AG04449 (cell line): ENCODE measurements at regions not wholly inside any gene's neighbourhood (a gene's known extent, or its start where the extent isn't known, plus 50 kb on each side); places are given as distances from the start of the nearest gene placed in this dataset.

Experiments
- CTCF ChIA-PET: fragments of 350-600 bp; formaldehyde crosslinking; extraction: SDS; loops from one replicate; lab custom pipeline; 2021; ENCODE audit warnings: antibody characterized with exemption; lab: Yijun Ruan, JAX
- POLR2A ChIA-PET: fragments of 400-600, 350-600 bp; formaldehyde crosslinking; extraction: SDS; loops from one replicate; lab custom pipeline; 2020; ENCODE audit warnings: antibody characterized with exemption, inconsistent platforms; lab: Yijun Ruan, JAX
- DNase-seq: peaks from one replicate; pipeline ENCODE4 v3.0.0-alpha.2; 2010; ENCODE audit warnings: low read depth, low spot score
- H3K4me3 ChIP-seq: 2 replicates; pipeline ENCODE4 v1.5.1; 2011; ENCODE audit warnings: low read depth, mild to moderate bottlenecking, control low read depth, low read length
- TF ChIP-seq, protein P1 (sequence below): IDR thresholded peaks from one replicate; pipeline ENCODE4 v1.5.1; 2011; ENCODE audit warnings: mild to moderate bottlenecking, moderate library complexity, low read length, control low read depth, inconsistent platforms; ENCODE audit not compliant: insufficient read depth; ENCODE audit errors: missing control alignments

DNA sequence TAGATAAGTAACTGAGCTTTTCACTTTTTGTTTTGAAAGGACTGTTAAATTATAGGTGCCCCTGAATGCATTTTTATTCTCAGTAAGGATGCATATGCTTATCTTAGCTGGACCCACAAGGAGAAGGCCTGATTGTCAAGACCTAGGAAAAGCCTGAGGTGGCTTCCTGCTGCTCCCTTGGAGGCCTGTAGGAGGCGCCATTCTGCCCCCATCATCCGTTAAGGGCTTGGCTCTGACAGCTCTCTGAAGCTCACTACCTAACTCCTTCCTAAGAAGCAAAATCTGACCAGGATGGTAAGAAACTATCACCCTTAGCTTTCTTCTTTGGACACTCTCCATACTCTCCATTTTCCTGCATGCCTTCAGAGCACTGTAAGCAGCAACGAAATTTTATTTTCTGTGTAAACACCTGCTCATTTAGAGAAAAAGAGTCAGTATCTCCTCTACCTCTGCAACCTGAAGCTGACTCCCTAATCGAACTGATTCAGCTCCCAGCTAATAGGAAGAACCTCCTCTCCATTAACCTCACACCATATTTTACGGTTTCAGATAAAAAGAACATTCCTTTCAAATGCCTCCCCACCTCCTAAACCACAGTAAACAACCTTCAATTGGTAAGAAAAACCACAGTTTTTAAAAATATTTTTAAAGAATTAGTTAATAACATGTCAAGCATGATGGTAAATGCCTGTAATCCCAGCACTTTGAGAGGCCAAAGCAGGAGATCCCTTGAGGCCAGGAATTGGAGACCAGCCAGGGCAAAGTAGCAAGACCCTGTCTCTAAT, 73.4 kb upstream of the EDNRA start:
- CTCF ChIA-PET = interaction anchor here (0.6 to 3.8 kb wide), 3 partner anchors 11 to 182 kb away, joined by 3 to 15 read pairs (median 3); no protein-coding TSS in a partner anchor
- TF ChIP-seq, protein P1, sequence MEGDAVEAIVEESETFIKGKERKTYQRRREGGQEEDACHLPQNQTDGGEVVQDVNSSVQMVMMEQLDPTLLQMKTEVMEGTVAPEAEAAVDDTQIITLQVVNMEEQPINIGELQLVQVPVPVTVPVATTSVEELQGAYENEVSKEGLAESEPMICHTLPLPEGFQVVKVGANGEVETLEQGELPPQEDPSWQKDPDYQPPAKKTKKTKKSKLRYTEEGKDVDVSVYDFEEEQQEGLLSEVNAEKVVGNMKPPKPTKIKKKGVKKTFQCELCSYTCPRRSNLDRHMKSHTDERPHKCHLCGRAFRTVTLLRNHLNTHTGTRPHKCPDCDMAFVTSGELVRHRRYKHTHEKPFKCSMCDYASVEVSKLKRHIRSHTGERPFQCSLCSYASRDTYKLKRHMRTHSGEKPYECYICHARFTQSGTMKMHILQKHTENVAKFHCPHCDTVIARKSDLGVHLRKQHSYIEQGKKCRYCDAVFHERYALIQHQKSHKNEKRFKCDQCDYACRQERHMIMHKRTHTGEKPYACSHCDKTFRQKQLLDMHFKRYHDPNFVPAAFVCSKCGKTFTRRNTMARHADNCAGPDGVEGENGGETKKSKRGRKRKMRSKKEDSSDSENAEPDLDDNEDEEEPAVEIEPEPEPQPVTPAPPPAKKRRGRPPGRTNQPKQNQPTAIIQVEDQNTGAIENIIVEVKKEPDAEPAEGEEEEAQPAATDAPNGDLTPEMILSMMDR = peak; percentile 15
- POLR2A ChIA-PET = no interaction called here

DNA sequence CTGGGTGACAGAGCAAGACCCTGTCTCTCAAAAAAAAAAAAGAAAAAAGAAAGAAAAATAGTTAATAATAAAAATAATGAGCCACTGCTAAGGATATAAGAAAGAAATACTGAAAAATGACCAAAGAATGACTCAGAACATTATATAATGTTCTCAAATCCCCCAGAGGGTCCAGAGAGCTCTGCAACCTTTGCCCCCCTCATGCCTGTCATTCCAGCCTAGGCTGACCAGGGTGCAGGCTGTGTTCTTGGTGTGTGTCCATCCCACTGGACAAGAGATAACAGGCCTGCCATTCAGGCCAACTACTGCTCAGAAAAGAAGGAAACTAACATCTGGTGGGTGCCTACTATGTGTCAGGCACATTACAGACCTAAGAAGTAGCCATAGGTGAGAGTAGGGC, 72.7 kb upstream of the EDNRA start:
- TF ChIP-seq, protein P1 = no peak
- no peak overlapping the region for H3K4me3 ChIP-seq
- POLR2A ChIA-PET = no interaction called here
- no peak for DNase-seq
- CTCF ChIA-PET = interaction anchor here (0.6 to 3.8 kb wide), 2 partner anchors 12 to 182 kb away, joined by 3 to 15 read pairs; no protein-coding TSS in a partner anchor

More for the DNA sequence above, 73.4 kb upstream of the EDNRA start:
- no peak for DNase-seq
- H3K4me3 ChIP-seq = no peak overlapping the region

DNA sequence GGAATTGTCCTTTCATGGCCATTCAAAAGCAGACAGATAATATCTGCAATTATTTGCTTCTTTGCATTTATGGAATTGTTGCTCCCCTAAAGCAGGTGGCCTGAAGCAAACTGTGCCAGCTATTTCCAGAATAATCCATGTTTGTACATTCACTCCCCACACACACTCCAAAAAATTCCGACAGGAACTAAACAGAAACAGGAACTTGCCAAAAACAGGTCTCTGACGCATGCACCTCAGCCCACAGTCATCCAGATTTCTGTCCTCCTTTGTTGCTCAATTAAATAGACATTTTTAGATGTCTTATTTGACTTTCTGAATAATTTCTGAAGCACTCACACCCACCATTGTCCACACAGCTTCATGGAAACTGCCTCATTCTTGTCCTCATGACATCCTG, 71.5 kb upstream of the EDNRA start:
- ChIA-PET CTCF (interaction anchor here (3.8 kb wide), 1 partner anchor 181 kb away, joined by 15 read pairs; no protein-coding TSS in a partner anchor), POLR2A (no interaction called here)
- H3K4me3 ChIP-seq = no peak overlapping the region
- TF ChIP-seq, protein P1 = no peak
- DNase-seq = no peak

DNA sequence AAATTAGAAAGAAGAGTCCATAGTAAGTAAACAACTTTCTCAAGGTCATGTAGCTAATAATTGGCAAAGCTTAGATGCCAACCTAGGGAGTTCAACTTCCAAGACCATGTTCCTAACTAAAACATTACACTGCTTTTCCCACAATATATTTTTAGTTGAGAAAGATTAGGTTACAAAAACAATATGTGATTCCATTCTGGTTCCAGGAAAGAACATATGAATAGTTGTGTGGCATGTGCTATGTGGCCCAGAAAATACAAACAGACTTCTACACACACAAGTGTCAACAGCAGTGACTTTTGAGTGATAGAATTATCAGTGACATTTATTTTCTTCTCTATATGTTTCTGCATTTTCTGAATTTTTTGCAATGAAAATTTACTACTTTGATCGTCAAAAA, 62.7 kb upstream of the EDNRA start:
- no peak overlapping the region for H3K4me3 ChIP-seq
- TF ChIP-seq, protein P1 = no peak
- ChIA-PET CTCF (interaction anchor here (1.1 kb wide), 1 partner anchor 119 kb away, joined by 3 read pairs; no protein-coding TSS in a partner anchor), POLR2A (no interaction called here)
- no peak for DNase-seq

DNA sequence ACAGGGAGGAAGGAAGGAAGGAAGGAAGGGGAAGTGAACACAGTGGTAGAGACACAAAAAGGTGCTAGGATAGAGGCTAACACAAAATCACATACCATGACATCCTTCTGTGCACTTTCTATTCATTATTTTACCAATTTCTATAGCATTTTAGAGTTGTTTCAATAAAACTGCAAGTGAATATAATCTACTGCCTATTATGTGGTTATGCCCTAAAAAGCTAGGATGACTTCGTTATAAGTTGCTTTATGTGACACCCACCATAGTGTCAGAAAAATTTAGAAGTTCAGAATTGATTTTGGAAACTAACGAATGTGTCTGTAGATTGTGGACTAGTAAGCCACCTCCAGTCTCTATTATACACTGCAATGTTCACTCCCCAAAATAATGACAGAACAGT, 59.4 kb upstream of the EDNRA start:
- ChIA-PET CTCF (no interaction called here), POLR2A (no interaction called here)
- no peak overlapping the region for H3K4me3 ChIP-seq
- no peak for DNase-seq
- TF ChIP-seq, protein P1 = no peak

DNA sequence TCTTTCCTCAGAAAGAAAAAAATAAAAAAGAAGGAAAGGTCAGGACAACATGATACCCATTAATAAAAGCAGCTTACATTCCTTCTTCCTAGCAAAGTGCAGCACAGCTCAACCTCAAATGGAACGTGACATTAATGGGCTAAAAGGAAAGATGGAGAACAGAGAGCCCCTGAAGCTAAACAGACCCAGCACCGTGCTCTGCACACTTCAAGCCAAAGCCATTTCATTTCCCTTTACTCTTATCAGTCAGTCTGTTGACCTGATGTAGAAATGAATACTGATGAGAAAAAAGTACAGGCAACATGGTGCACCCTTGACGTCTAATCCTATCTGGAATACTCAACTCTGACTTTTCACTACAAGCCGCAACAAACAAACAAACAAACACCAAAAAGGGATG, 57.7 kb upstream of the EDNRA start:
- ChIA-PET POLR2A (no interaction called here), CTCF (no interaction called here)
- no peak for DNase-seq
- no peak overlapping the region for H3K4me3 ChIP-seq
- TF ChIP-seq, protein P1 = no peak
